Neuron (in vitro differentiated cells): ENCODE measurements at regions not wholly inside any gene's neighbourhood (a gene's known extent, or its start where the extent isn't known, plus 50 kb on each side); places are given as distances from the start of the nearest gene placed in this dataset.

ENCODE experiments used
- H2AFZ ChIP-seq: one replicate; pipeline ENCODE4 v1.6.1; 2013; ENCODE audit warnings: low read depth, mild to moderate bottlenecking, inconsistent platforms, low read length, moderate library complexity
- H3K27me3 ChIP-seq: one replicate; pipeline ENCODE4 v1.6.1; 2013; ENCODE audit warnings: low read length; ENCODE audit not compliant: insufficient read depth
- H3K36me3 ChIP-seq: one replicate; pipeline ENCODE4 v1.6.1; 2013; ENCODE audit warnings: low read length; ENCODE audit not compliant: insufficient read depth
- H3K4me1 ChIP-seq: one replicate; pipeline ENCODE4 v1.6.1; 2013; ENCODE audit warnings: low read length; ENCODE audit not compliant: insufficient read depth
- H3K4me3 ChIP-seq: 2 replicates; pipeline ENCODE4 v1.5.1; 2013; ENCODE audit warnings: mild to moderate bottlenecking, low read length, moderate library complexity
- H3K9me3 ChIP-seq: one replicate; pipeline ENCODE4 v1.6.1; 2013; ENCODE audit warnings: low read length

DNA sequence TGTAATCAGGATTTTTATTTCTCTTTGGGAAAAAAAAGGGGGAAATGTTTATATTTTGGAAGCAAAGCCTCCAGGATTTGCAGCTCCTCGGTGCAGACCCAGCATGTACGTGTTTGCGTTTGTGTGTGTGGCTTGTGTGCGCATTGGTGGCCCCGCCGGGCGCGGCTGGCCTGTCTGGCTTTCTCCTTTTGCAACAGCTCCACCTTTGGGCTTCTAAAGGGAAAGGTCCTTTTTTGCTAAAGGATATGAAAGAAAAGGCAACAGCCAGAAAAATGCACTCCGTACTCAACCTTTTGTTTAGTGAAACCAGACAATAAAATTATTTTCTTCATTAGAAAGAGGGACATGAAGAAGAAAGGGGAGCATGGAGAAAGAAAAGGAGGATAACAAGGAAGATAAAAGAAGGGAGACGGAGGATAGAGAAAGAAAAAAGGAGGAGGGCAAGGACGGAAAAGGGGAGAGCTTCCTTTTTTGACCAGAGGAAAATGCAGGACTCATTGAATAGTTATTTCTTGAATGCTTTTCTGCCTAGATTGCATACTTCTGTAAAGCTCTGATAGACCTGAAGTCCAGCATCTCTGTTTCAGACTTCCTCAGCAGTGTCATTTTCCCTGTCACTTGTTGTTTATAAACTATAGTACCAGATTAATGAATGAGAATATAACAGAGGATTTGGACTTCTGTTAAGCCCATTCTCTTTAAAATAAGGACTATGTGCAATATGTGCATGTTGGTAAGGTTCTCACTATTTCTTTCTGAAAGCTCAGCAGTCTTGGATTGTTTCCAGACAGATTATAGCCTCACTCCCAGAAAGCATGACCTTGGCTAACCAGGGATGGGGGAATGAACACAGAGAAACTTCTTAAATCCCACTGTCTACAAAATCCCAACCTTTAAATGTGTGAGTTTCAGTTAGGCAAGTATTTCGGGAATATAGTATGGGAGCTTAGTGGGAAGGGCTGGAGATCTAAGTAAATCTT lies 563.1 kb upstream of the PIK3C3 start:
- Histone ChIP-seq H2AFZ (peak overlapping the region; percentile 52), H3K9me3 (no peaks in the 10 kb centered on the region), H3K27me3 (no peaks in the 10 kb centered on the region), H3K4me1 (peaks cover 7% of the 10 kb centered on the region), H3K4me3 (peak overlapping the region; percentile 31), H3K36me3 (no peaks in the 10 kb centered on the region)

DNA sequence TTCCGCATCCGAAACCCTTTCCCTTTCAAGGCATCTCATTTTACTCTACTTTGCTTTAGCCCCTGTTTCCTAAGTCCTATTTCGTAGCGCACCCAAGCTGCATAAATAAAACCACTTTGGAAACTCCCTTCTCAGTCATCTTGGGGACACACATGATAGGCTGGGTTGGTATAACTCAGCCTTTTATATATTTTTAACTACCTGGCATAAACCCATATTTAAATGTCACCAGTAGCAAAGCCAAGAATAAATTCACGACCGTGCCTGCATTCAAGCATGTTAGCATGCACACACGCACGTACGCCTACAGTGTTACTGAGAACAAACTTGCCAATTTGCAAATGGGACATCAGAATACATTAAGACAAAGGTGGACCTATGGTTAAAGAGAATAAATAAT lies 564.7 kb upstream of the PIK3C3 start:
- Histone ChIP-seq H3K4me3 (no peak overlapping the region), H3K9me3 (no peaks in the 10 kb centered on the region), H2AFZ (no peak overlapping the region), H3K27me3 (no peaks in the 10 kb centered on the region), H3K36me3 (no peaks in the 10 kb centered on the region), H3K4me1 (peaks cover 7% of the 10 kb centered on the region)

DNA sequence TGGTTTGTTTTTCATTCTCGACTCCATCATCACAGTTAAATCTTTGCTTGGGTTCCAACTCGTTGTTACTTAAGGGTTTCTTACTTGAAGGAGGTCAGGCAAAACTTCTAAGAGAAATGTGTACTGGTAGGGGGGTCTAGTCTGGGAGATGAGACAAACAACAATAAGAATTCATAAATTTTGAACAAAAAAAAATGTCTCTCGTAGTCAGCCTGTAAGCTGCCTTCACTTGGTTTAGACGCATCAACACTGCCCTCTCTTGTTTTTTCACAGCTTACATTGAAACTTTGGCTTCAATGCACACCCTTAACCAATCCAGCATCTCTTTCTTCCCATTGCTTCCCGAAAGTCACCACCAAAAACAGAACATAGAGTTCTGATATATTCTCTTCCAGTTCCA lies 576.4 kb upstream of the PIK3C3 start:
- Histone ChIP-seq H3K36me3 (no peaks in the 10 kb centered on the region), H3K9me3 (no peaks in the 10 kb centered on the region), H3K4me3 (no peak overlapping the region), H3K4me1 (no peaks in the 10 kb centered on the region), H3K27me3 (no peaks in the 10 kb centered on the region), H2AFZ (peak overlapping the region; percentile 54)

DNA sequence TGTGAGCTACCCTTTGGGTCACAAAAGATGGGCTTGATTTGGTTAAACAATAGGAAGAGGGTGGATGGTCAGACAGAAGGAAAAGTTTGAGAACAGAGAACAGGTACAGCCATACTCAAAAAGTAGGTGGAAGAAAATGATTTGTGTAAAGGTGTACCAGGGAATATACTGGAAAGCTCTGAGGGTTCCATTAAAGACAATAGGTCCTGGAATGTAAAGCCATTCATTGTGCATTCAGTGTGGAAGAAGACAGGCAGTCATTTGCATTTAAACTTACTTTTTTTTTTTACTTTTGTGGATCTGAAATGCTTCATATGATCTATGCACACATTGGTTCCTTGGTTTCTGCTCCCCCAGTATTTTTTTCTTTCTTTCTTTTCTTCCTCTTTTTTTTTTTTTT lies 581.4 kb upstream of the PIK3C3 start:
- H3K36me3 ChIP-seq: no peaks in the 10 kb centered on the region

DNA sequence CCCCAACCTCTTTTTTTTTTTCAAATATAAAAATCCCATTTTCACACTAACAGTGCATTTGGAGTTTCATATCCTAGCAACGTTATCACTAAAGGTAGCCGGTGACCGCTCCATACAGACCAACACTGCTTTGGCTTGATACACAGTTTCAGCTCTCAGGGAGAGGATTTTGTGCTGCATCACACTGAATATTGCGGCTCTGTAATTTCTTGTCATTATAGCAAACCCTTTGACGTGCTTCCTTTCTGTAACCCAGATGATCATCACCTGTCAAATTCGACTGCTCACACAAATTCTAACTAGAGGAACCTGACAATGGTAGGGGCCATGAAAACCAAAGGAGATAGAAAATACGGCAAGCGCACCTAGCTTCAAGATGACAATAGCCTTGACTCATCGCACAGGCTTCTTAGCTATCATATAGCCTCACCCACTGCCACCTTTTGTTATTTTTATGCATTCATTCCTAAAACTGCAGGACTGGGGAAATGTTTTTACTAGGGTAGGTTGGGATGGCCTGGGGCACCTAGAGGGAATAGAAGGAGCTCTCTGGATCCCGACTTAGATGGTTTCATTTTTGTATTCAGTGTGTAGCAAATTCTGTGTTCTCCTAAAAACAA lies 582.9 kb upstream of the PIK3C3 start:
- Histone ChIP-seq H3K36me3 (no peaks in the 10 kb centered on the region), H3K4me3 (no peak overlapping the region), H2AFZ (no peak overlapping the region), H3K27me3 (no peaks in the 10 kb centered on the region), H3K4me1 (no peaks in the 10 kb centered on the region), H3K9me3 (no peaks in the 10 kb centered on the region)

More for the DNA sequence above, 581.4 kb upstream of the PIK3C3 start:
- Histone ChIP-seq H3K4me1 (no peaks in the 10 kb centered on the region), H3K9me3 (no peaks in the 10 kb centered on the region), H3K4me3 (no peak overlapping the region), H3K27me3 (no peaks in the 10 kb centered on the region), H2AFZ (no peak overlapping the region)

DNA sequence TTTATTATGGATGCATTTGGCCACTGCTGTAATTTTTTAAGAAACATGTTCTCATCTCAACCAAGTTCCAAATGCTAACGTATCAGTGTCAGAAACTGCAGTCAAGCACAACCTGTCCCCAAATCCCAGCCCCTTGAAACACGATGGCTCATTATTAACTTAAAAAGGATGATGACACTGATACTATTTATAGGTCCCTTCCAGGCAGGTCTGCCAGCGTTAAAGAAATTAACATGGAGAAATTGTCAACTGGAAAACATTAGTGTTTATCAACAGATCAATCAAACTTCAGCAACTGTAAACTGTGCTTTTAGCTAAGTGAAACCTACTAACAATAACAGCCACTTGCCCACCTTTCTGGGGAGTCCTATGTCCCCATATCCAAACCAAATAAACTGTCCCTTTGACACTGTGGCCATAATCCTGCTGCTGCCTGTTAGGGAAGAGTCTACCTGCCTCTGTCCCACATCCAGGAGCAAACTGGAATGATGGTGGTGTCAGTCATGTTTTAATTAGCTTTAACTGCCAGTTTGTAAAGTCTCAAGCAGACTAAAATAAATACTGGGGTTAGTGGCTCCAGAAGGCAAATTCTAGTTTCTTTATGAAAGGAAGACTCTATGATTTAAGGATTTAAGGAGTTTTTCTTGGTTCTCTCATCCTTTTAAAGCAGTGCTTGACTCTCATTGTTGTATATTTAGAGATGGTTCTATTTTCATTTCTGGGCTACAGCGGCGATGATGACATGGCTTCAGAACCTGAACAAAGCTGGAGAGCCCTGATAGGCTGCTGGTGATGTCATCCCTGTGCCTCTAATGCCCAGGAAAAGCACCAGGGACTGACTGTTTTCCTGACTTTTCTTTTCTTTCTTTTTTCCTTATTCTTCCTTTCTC lies 583.6 kb upstream of the PIK3C3 start:
- Histone ChIP-seq H3K27me3 (no peaks in the 10 kb centered on the region), H3K4me1 (no peaks in the 10 kb centered on the region), H2AFZ (no peak overlapping the region), H3K9me3 (no peaks in the 10 kb centered on the region), H3K36me3 (no peaks in the 10 kb centered on the region), H3K4me3 (no peak overlapping the region)

DNA sequence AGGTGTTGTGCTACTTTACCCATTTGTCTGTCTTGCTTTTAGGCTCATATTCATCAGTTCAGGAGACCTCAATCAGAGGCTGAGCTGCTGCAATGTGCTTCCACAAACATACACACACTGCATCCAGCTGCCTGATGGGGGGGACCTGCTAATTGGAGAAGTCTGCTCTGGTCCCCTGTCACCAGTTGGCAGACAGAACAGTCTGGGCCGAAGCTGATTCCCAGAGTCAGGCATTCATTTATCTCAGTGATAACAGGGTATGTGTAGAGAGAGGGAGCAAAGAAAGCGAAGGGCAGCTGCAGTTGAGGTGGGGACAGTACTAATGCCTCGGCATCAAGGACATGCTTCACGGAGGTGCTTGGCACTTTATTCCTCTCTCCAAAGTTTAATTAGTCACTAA lies 584.3 kb upstream of the PIK3C3 start:
- Histone ChIP-seq H3K4me3 (no peak overlapping the region), H3K9me3 (no peaks in the 10 kb centered on the region), H3K36me3 (no peaks in the 10 kb centered on the region), H3K4me1 (no peaks in the 10 kb centered on the region), H2AFZ (no peak overlapping the region), H3K27me3 (no peaks in the 10 kb centered on the region)

DNA sequence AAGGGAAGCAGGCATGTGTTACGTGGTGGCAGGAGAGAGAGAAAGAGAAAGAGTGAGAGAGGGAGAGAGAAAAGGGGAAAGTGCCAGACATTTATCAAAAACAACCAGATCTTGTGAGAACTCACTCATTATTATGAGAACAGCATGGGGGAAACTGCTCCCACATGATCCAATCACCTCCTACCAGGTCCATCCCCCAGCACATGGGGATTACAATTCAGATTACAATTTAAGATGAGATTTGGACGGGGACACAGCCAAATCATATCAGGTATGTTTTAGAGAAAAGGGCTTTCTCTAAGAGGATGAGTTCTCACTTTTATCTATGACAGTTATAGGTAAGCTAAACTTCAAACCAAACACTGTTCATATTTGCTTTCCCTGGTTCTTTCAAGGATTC lies 597.3 kb upstream of the PIK3C3 start:
- Histone ChIP-seq H3K4me1 (peaks cover 10% of the 10 kb centered on the region), H3K9me3 (peaks cover 2% of the 10 kb centered on the region), H2AFZ (no peak overlapping the region), H3K4me3 (no peak overlapping the region), H3K27me3 (no peaks in the 10 kb centered on the region), H3K36me3 (no peaks in the 10 kb centered on the region)

DNA sequence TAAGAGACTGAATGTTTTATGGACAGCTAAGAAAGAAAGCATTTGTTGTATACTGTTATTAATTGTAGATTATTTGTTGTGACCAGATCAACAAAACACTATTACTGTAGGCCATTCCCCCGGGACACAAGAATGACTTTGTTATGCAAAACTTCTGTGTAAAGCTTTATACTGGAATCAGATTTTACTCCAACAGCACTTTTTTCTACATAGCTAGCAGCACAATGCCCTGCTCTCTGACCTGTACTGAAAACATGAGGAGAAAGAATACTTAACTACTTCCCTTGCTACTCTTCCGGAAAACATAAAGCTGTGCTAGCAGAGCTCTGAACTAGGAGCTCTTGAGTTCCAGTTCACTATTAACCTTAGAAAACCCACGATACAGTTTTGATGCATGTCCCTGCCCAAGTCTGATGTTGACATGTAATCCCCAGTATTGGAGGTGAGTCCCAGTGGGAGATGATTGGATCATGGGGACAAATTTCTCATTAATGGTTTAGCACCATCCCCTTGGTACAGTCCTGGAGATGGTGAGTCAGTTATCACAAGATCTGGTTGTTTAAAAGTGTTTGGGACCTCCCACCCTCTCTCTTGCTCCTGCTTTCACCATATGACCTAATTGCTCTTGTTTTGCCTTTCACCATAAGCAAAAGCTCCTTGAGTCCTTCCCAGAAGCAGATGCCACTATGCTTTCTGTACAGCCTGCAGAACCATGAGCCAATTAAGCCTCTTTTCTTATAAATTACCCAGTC lies 601.1 kb upstream of the PIK3C3 start:
- H3K36me3 ChIP-seq: no peaks in the 10 kb centered on the region
- peaks cover 2% of the 10 kb centered on the region for H3K9me3 ChIP-seq
- H3K4me1 ChIP-seq: peaks cover 10% of the 10 kb centered on the region
- no peak overlapping the region for H3K4me3 ChIP-seq
- H3K27me3 ChIP-seq: no peaks in the 10 kb centered on the region
- H2AFZ ChIP-seq: no peak overlapping the region

DNA sequence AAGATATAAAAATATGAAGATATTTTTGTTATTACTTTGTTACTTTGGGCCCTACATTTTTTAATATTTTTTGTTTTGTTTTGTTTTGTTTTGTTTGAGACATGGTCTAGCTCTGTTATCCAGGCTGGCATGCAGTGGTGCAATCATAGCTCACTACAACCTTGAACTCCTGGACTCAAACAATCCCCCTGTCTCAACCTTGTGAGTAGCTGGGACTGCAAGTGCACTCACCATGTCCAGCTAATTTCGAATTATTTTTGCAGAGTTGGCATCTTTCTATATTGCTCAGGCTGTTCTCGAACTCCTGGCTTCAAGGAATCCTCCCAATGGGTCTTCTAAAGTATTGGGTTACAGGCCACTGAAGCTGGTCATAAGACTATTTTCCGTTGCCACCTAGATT lies 603.6 kb upstream of the PIK3C3 start:
- H3K9me3 ChIP-seq: no peaks in the 10 kb centered on the region
- H2AFZ ChIP-seq: no peak overlapping the region
- no peaks in the 10 kb centered on the region for H3K36me3 ChIP-seq
- H3K4me1 ChIP-seq: peaks cover 10% of the 10 kb centered on the region
- H3K27me3 ChIP-seq: no peaks in the 10 kb centered on the region
- no peak overlapping the region for H3K4me3 ChIP-seq

DNA sequence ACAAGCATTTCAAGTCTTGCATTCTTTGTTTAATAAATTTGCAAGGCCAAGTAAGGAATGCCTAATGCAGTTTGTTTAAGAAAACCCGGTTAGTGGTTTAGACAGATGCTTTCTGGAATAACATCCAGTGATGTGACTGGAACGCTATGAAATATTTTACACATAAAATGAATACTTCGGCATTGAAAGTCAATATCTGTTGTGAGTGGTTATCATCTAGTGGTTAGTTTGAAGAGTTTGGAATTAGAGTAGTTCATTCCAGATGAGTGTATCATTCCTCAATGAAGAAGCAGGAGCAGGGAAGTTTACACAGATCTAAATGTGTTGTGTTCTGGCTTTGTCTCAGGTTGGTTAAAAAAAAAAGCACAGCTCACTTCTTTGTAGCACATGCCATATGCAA lies 608.0 kb upstream of the PIK3C3 start:
- Histone ChIP-seq H3K27me3 (no peaks in the 10 kb centered on the region), H3K9me3 (no peaks in the 10 kb centered on the region), H3K36me3 (no peaks in the 10 kb centered on the region), H3K4me3 (no peak overlapping the region), H2AFZ (no peak overlapping the region), H3K4me1 (peaks cover 1% of the 10 kb centered on the region)

DNA sequence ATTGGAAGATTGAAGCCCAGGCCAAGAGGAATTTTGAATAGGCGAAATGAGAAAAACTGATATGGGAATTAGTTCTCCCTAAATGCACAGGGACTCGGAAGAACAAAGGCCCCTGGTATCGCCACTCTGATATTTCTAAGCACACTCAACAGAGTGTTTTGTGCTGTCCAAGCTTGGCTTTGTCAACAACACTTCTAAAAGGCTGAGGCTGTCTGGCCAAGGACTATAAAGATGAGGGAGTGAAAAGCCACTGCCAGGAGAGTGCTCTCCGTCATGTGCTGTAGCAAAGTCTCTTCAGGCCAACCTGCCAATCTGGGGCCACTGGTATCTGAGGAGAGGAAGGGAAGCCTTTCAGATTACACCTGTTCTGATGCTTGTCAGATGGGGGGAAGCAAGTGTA lies 611.2 kb upstream of the PIK3C3 start:
- no peak overlapping the region for H3K4me3 ChIP-seq
- H2AFZ ChIP-seq: no peak overlapping the region

More for the DNA sequence above, 611.2 kb upstream of the PIK3C3 start:
- no peaks in the 10 kb centered on the region for H3K36me3 ChIP-seq
- no peaks in the 10 kb centered on the region for H3K27me3 ChIP-seq
- peaks cover 12% of the 10 kb centered on the region for H3K4me1 ChIP-seq
- H3K9me3 ChIP-seq: no peaks in the 10 kb centered on the region
